RPMI7951 (cell line): ENCODE measurements at regions not wholly inside any gene's neighbourhood (a gene's known extent, or its start where the extent isn't known, plus 50 kb on each side); places are given as distances from the start of the nearest gene placed in this dataset.

Source experiments
- DNase-seq: peaks from one replicate; pipeline ENCODE4 v3.0.0-alpha.2; 2012; ENCODE audit warnings: low read depth

DNA sequence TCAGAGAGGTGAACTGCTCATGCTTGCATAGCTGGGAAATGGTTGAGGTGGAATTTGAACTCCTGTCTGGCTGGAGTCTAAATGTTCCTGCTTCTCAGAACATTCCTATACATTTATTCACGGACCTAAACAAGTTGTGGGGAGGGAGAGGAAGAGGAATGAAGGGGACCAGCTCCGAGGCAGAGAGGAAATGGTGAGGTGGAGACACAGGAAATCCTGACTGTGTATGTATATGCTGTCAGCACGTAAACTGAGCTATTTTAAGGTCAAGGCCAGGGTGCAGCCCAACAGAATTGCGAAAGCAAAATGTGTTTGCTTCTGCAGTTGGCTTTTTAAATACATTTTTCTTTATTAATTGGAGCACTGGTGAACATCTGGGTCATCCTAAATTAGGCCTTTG, 74.1 kb upstream of the POMGNT2 start:
- peak; percentile 34 for DNase-seq

DNA sequence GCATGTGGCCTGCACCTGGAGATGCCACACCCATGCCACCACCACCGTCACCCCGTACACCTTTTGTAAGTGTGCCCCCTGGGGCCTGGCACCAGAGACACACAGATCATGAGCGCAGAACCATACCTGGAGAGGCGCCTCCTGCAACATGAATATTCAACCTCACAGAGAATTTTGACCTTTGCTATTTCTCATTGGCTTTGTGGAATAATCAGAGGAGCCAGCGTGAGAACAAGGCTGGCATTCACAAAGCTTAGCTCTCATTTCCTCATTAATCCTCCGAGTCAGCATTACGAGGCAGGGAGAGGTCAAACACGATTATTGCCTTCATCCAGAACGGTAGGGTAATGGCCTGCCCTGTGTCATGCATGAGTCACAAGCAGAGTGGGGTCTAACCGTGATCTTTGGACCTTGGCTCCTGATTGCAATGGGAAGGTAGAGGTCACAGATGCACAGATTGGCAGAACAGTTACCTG, 73.0 kb upstream of the POMGNT2 start:
- peak; percentile 61 for DNase-seq

DNA sequence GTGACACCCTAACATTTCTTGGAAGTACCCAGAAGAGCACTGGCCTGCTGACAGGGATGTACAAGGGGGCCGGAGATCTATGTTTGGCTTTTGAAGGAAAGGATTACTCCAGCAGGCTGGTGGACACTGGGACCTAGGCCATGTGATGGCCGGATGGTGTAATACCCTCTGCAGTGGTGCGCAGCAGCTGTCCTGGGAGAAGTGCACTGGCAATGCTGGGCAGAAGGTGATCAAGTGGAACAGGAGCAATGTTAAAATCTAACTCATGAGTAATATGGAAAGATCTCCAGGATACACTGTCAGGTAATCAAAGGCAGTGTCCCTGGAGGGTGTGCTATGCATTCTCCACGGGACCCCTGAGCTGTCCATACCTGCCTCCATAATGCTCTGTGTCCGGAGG, 71.2 kb upstream of the POMGNT2 start:
- no peak for DNase-seq

DNA sequence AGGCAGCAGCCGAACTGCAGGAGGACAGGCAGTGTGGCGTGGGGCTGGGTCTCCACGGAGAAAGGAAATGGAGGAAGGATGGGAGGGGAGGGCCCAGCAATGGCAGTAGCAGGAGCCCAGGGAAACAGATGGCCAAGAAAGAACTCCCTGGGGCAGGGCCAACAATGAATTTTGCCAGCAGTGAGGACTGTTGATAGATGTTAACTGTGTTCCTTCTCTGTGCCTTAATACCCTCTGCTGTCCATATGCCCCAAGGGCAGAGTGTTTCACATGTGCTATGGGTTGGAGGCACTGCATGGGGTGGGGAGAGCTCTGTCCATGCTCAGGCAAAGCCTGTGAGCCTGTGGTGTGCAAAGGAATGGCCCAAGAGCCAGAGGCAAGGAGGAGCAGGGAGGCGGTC, 70.8 kb upstream of the POMGNT2 start:
- peak; percentile 21 for DNase-seq

GRCh38 chr3:43175541-43175940, 69.7 kb upstream of the POMGNT2 start:
- DNase-seq = no peak

GRCh38 chr3:43173949-43174348, 68.1 kb upstream of the POMGNT2 start:
- DNase-seq = no peak

GRCh38 chr3:43171748-43172147, 65.9 kb upstream of the POMGNT2 start:
- DNase-seq = peak; percentile 49

GRCh38 chr3:43170553-43170952, 64.7 kb upstream of the POMGNT2 start:
- DNase-seq = no peak

GRCh38 chr3:43169987-43170386, 64.1 kb upstream of the POMGNT2 start:
- DNase-seq = no peak

GRCh38 chr3:43166406-43166805, 60.5 kb upstream of the POMGNT2 start:
- DNase-seq = no peak

DNA sequence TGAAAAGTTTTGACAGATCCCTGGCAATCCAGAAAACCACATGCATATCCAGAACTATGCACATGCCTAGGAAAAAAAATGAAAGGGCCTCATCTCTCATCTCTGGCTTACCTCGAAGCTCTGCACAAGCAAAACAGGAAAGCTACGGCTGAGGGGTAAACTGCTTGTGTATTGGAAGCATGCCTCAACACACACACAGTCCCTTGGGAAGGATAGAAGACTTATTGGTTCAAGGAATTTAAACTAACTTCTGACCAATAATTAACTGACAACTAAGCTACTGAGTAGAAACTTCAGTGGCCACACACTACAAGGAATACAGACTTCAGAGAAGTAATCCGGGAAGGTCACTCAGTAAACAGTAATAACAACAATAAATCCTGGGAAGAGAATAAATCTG, 59.9 kb upstream of the POMGNT2 start:
- no peak for DNase-seq

DNA sequence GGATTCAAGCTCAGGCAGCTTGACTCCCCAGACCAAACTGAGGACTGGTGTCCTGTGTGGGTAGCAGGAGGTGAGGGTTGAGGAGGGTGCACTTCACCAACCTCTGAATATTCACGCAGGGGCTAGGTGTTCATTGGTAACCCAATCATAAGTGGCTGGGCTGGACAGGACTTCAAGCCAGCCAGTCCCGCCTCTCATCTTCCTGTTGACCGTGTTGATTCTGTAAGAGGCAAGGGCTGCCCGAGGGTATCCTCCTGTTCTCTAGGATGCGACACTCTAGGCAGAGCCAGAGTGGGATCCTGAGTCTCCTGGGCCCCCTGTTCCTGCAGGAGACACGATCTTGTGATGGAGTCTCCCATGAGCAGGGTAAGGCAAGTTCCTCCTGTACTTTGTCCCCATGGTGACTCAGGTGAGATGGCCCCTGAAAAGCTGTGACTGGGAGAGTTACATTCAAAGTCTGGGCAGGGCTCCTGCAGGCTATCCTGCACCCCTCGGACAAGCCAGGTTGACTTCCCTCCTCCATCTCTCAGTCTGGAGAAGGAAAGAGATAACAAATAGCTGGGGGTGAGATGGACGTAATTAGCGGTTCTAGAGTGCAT, 58.1 kb upstream of the POMGNT2 start:
- no peak for DNase-seq

DNA sequence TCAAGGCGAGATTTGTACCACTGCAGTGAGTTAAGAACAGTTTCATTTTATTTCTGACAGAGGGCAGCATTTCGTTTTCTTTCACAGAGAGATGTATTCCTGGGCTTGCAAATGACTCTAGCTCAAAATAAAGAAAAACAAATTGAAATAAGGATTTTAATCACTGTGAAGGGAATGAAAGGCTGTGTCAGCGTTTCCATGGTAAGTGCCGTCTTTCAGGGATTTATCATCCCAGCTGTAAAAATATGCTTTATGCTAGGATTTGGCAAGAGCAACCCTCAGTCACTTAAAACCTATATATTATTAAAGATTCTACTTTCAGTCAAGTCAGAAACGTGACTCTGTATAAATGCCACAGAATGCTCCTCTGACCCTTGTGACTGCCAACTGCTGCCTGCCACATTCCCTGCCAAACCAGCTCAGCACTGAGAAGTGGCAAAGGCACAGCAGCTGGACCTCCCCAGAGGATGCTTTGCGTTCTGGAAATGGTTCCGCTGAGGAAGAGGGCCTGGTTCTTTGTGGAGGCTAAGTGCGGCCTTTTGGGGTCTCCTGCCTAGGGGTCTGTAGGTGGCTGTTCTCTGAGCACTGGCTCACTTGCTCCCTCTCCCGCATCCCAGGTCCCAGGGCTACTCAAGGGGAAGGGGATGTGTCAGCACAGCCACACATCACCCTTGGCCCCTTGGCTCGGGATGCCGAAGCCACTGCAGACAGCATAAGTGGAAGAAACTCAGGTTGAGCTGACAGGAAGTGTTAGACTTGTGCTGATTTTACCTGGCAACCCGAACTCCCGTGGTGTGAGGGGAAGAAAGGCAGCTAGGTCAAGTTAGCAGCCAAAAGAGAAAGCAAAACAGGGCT, 56.6 kb upstream of the POMGNT2 start:
- peak; percentile 45 for DNase-seq

DNA sequence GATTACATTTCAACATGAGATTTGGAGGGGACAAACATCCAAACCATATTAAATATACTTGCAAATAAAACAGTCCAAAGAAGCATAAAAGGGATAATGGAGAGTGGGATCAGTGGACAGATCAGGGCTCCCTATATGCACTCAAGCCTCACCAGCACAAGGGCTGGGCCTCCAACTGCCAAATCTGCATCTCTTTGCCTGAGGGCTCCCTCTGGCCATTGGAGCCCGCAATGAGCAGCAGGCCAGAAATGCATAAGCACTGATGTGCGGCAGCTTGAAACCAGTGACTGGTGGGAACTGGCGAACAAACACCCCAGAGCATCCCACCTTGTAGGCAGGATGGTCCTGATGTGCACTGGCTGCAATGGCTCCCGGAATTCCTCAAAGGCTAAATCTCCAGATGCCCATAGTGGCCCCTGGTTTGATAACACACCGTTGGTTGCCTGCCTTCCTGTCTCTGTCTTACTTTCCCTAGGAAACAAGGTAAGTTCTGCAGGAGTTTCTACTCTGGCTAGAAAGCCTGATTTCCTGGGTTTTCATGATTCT, 55.9 kb upstream of the POMGNT2 start:
- no peak for DNase-seq

GRCh38 chr3:43160664-43161063, 54.8 kb upstream of the POMGNT2 start:
- no peak for DNase-seq

DNA sequence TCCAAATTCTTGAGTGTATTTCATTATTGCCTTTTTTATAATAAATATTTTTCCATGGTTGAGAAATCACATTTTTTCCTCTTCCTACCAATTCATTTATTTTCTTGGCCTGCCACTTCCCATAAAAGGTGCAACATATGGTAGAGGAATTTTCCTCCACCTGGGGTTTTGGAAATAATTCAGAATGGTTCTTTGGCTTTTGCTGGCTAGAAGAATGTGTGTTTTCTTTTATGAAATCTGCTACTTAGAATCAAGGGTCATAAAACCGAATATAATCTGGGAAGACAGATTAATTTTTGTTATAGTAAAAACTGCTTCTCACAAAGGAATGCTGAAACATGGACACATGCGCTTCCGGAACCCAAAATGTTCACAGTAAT, 54.0 kb upstream of the POMGNT2 start:
- DNase-seq = no peak

GRCh38 chr3:43159131-43159875, 53.4 kb upstream of the POMGNT2 start:
- DNase-seq = no peak

DNA sequence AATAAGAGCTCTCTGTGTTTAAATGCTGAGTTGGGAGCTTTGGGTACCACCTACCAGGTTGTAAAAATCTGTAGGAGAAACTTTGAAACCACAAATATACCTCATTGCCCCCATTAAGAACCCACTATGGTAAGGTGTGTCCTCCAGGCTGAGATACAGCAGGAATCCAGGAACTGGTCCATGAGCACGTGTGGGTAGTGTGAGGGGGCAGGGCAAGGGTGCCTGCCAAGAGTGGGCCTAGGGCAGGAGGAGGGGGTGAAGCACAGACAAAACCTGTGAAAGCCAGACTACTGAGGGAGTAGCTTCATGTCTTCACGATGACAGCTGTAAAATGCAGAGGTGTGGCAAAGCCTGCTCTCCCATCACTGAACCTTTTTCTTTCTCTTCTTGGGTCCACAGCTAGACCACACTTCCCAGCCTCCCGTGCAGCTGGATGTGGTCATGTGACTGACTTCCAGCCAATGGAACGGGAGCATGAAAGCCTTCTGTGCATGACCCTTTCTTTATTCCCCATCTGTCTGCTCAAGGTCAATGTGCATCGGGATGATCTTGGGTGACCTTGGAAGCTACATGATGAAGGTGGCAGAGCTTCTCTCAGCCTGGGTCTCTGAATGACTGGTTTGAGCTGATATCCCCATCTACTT, 51.1 kb upstream of the POMGNT2 start:
- DNase-seq = no peak

DNA sequence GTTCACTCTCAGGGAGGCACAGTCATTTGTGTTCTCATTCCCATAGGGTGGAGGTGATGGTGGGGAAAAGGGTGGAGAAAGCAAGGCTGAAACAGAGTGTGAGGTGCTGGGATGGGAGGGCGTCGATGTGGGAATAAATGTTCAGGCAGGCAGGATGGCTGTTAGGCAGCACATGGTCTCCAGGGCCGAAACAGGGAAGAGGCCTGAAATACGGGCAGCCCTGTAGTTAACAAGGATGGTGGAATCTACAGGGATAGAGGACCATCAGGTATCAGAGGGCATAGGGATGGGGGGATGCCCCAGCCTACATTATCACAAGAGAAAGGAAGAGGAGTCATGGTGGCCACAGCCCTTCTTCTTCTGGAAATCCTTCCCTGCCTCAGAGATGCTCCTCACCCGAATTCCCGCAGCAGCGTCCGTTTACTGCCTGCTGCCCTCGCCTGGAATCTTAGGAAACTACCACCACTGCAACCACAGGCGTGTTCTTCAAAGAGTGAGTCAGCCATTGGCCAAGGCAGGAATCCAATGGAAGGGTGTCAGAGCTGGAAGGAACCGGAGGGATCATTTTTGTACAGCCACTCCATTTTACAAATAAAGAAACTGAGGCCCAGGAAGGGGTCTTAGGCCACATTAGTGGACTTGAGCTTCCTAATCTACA, 49.7 kb upstream of the POMGNT2 start:
- peak; percentile 76 for DNase-seq
